T-helper 2 cell treated with Interferon-gamma antibody and Interleukin-4, amounts not matched to agents 5 μg/mL and 100 μg/mL, for 36 hours (primary cell): ENCODE measurements at regions not wholly inside any gene's neighbourhood (a gene's known extent, or its start where the extent isn't known, plus 50 kb on each side); places are given as distances from the start of the nearest gene placed in this dataset.

Source experiments
- DNase-seq: peaks from one replicate; pipeline ENCODE4 v3.0.0; 2021; ENCODE audit warnings: low spot score
- H3K27ac Mint-ChIP-seq: one replicate; pipeline ENCODE4 v1.8.0; 2021; ENCODE audit warnings: mild to moderate bottlenecking, mixed read lengths
- H3K27me3 Mint-ChIP-seq: one replicate; pipeline ENCODE4 v1.8.0; 2021; ENCODE audit warnings: low read depth, mixed read lengths
- H3K36me3 Mint-ChIP-seq: one replicate; pipeline ENCODE4 v1.8.0; 2021; ENCODE audit warnings: low read depth, mixed read lengths
- H3K4me1 Mint-ChIP-seq: one replicate; pipeline ENCODE4 v1.8.0; 2021; ENCODE audit warnings: low read depth, mixed read lengths
- H3K4me3 Mint-ChIP-seq: one replicate; pipeline ENCODE4 v1.8.0; 2022; ENCODE audit warnings: mild to moderate bottlenecking, moderate library complexity, mixed read lengths
- H3K9me3 Mint-ChIP-seq: one replicate; pipeline ENCODE4 v1.8.0; 2021; ENCODE audit warnings: mixed read lengths

- Mint-ChIP-seq H3K4me1 (no peaks in the 10 kb centered on the region), H3K27ac (no peak overlapping the region), H3K4me3 (no peak overlapping the region), H3K36me3 (no peaks in the 10 kb centered on the region), H3K9me3 (peaks cover 4% of the 10 kb centered on the region), H3K27me3 (no peaks in the 10 kb centered on the region)
- DNase-seq, result no peak
Measured at GRCh38 chr11:103749158-103749557, 287.3 kb upstream of the DDI1 start.

GRCh38 chr11:103768816-103769215 lies 267.6 kb upstream of the DDI1 start:
- H3K9me3 Mint-ChIP-seq, result no peaks in the 10 kb centered on the region
- no peak overlapping the region for H3K4me3 Mint-ChIP-seq
- no peaks in the 10 kb centered on the region for H3K4me1 Mint-ChIP-seq
- no peak for DNase-seq
- H3K27me3 Mint-ChIP-seq, result no peaks in the 10 kb centered on the region
- H3K36me3 Mint-ChIP-seq, result no peaks in the 10 kb centered on the region
- H3K27ac Mint-ChIP-seq, result no peak overlapping the region

- no peaks in the 10 kb centered on the region for H3K27me3 Mint-ChIP-seq
- DNase-seq, result no peak
Measured at GRCh38 chr11:103773059-103773458, 263.4 kb upstream of the DDI1 start.

GRCh38 chr11:103773537-103773936 lies 262.9 kb upstream of the DDI1 start:
- H3K4me1 Mint-ChIP-seq, result no peaks in the 10 kb centered on the region
- no peak for DNase-seq
- H3K27me3 Mint-ChIP-seq, result no peaks in the 10 kb centered on the region
- H3K4me3 Mint-ChIP-seq, result no peak overlapping the region
- no peaks in the 10 kb centered on the region for H3K9me3 Mint-ChIP-seq
- no peaks in the 10 kb centered on the region for H3K36me3 Mint-ChIP-seq
- H3K27ac Mint-ChIP-seq, result no peak overlapping the region

More at GRCh38 chr11:103773059-103773458, 263.4 kb upstream of the DDI1 start:
- Mint-ChIP-seq H3K4me3 (no peak overlapping the region), H3K36me3 (no peaks in the 10 kb centered on the region), H3K4me1 (no peaks in the 10 kb centered on the region), H3K27ac (no peak overlapping the region), H3K9me3 (no peaks in the 10 kb centered on the region)

GRCh38 chr11:103779054-103779453 lies 257.4 kb upstream of the DDI1 start:
- H3K36me3 Mint-ChIP-seq, result no peaks in the 10 kb centered on the region
- H3K27ac Mint-ChIP-seq, result no peak overlapping the region
- no peaks in the 10 kb centered on the region for H3K4me1 Mint-ChIP-seq
- H3K4me3 Mint-ChIP-seq, result no peak overlapping the region
- DNase-seq, result no peak
- H3K27me3 Mint-ChIP-seq, result no peaks in the 10 kb centered on the region
- H3K9me3 Mint-ChIP-seq, result no peaks in the 10 kb centered on the region

- DNase-seq, result no peak
- no peak overlapping the region for H3K4me3 Mint-ChIP-seq
- peaks cover 11% of the 10 kb centered on the region for H3K9me3 Mint-ChIP-seq
- no peaks in the 10 kb centered on the region for H3K36me3 Mint-ChIP-seq
- H3K27me3 Mint-ChIP-seq, result no peaks in the 10 kb centered on the region
- no peak overlapping the region for H3K27ac Mint-ChIP-seq
- H3K4me1 Mint-ChIP-seq, result no peaks in the 10 kb centered on the region
Measured at GRCh38 chr11:103789952-103790351, 246.5 kb upstream of the DDI1 start.

- no peaks in the 10 kb centered on the region for H3K27me3 Mint-ChIP-seq
Measured at GRCh38 chr11:103792981-103793468, 243.4 kb upstream of the DDI1 start.

GRCh38 chr11:103794262-103794661 lies 242.2 kb upstream of the DDI1 start:
- H3K9me3 Mint-ChIP-seq, result peaks cover 8% of the 10 kb centered on the region
- no peak for DNase-seq
- H3K4me3 Mint-ChIP-seq, result no peak overlapping the region
- no peaks in the 10 kb centered on the region for H3K27me3 Mint-ChIP-seq
- H3K36me3 Mint-ChIP-seq, result no peaks in the 10 kb centered on the region
- H3K4me1 Mint-ChIP-seq, result no peaks in the 10 kb centered on the region
- H3K27ac Mint-ChIP-seq, result no peak overlapping the region

More at GRCh38 chr11:103792981-103793468, 243.4 kb upstream of the DDI1 start:
- Mint-ChIP-seq H3K36me3 (no peaks in the 10 kb centered on the region), H3K4me3 (no peak overlapping the region), H3K9me3 (peaks cover 8% of the 10 kb centered on the region), H3K4me1 (no peaks in the 10 kb centered on the region), H3K27ac (no peak overlapping the region)
- no peak for DNase-seq

- Mint-ChIP-seq H3K9me3 (no peaks in the 10 kb centered on the region), H3K4me3 (no peak overlapping the region), H3K27ac (no peak overlapping the region), H3K36me3 (no peaks in the 10 kb centered on the region), H3K4me1 (no peaks in the 10 kb centered on the region), H3K27me3 (no peaks in the 10 kb centered on the region)
- no peak for DNase-seq
Measured at GRCh38 chr11:103798026-103798425, 238.4 kb upstream of the DDI1 start.

- no peaks in the 10 kb centered on the region for H3K27me3 Mint-ChIP-seq
- H3K4me3 Mint-ChIP-seq, result no peak overlapping the region
- no peaks in the 10 kb centered on the region for H3K9me3 Mint-ChIP-seq
- no peak for DNase-seq
- H3K27ac Mint-ChIP-seq, result no peak overlapping the region
- H3K36me3 Mint-ChIP-seq, result no peaks in the 10 kb centered on the region
- no peaks in the 10 kb centered on the region for H3K4me1 Mint-ChIP-seq
Measured at GRCh38 chr11:103798446-103798845, 238.0 kb upstream of the DDI1 start.

- Mint-ChIP-seq H3K9me3 (no peaks in the 10 kb centered on the region), H3K36me3 (no peaks in the 10 kb centered on the region), H3K27me3 (no peaks in the 10 kb centered on the region), H3K4me3 (no peak overlapping the region), H3K27ac (no peak overlapping the region), H3K4me1 (no peaks in the 10 kb centered on the region)
- no peak for DNase-seq
Measured at GRCh38 chr11:103800406-103801114, 235.9 kb upstream of the DDI1 start.

- Mint-ChIP-seq H3K4me1 (no peaks in the 10 kb centered on the region), H3K9me3 (no peaks in the 10 kb centered on the region), H3K4me3 (no peak overlapping the region), H3K27me3 (no peaks in the 10 kb centered on the region), H3K27ac (no peak overlapping the region), H3K36me3 (no peaks in the 10 kb centered on the region)
- DNase-seq, result no peak
Measured at GRCh38 chr11:103803062-103803461, 233.4 kb upstream of the DDI1 start.

- Mint-ChIP-seq H3K4me3 (no peak overlapping the region), H3K27ac (no peak overlapping the region), H3K9me3 (no peaks in the 10 kb centered on the region), H3K36me3 (no peaks in the 10 kb centered on the region), H3K4me1 (no peaks in the 10 kb centered on the region), H3K27me3 (no peaks in the 10 kb centered on the region)
- DNase-seq, result no peak
Measured at GRCh38 chr11:103805688-103806009, 230.8 kb upstream of the DDI1 start.

GRCh38 chr11:103806130-103806895 lies 230.1 kb upstream of the DDI1 start:
- no peak for DNase-seq

More at GRCh38 chr11:103806130-103806895, 230.1 kb upstream of the DDI1 start:
- no peaks in the 10 kb centered on the region for H3K9me3 Mint-ChIP-seq
- H3K27ac Mint-ChIP-seq, result no peak overlapping the region
- H3K4me3 Mint-ChIP-seq, result no peak overlapping the region
- no peaks in the 10 kb centered on the region for H3K36me3 Mint-ChIP-seq
- no peaks in the 10 kb centered on the region for H3K27me3 Mint-ChIP-seq
- H3K4me1 Mint-ChIP-seq, result no peaks in the 10 kb centered on the region
